Pancreas (tissue), 10 donors: ENCODE measurements at regions not wholly inside any gene's neighbourhood (a gene's known extent, or its start where the extent isn't known, plus 50 kb on each side); places are given as distances from the start of the nearest gene placed in this dataset.

Experiments used
- ATAC-seq, 4 donors: fragments of 200-7000 bp; cut with Tn5 transposase; one replicate each; pipeline versions ENCODE4 v1.8.0 to v1.9.1; 2020; ENCODE audit warnings: mild to moderate bottlenecking in 4 of 4, moderate library complexity in 4 of 4
- DNase-seq, 6 donors: peaks; one replicate each; pipeline ENCODE4 v3.0.0-alpha.2; 2020
- FAIRE-seq: peaks from 2 replicates; lab custom pipeline; 2012; peaks lifted over from hg19 to GRCh38; lab: Jason Lieb, UNC
- H3K27ac ChIP-seq, 4 donors: fragments of 200-600 bp; sonication (generic); 1 replicate in 3 of 4; 2 replicates in 1 of 4; pipeline versions ENCODE4 v1.5.0 to v1.8.0; 2020
- H3K27me3 ChIP-seq, 4 donors: fragments of 200-600 bp; one replicate each; pipeline ENCODE4 v1.8.0; 2021
- H3K36me3 ChIP-seq, 3 donors: fragments of 200-600 bp; sonication (generic) in 1 of 3; one replicate each; pipeline versions ENCODE4 v1.5.0 to v1.8.0; 2020 to 2021
- H3K4me1 ChIP-seq, 3 donors: fragments of 200-600 bp; one replicate each; pipeline ENCODE4 v1.8.0; 2021
- H3K4me3 ChIP-seq, 4 donors: fragments of 200-600 bp; sonication (generic) in 2 of 4; one replicate each; pipeline versions ENCODE4 v1.5.0 to v1.8.0; 2020 to 2021
- H3K9me3 ChIP-seq, 4 donors: fragments of 200-600 bp; one replicate each; pipeline ENCODE4 v1.8.0; 2021
- CTCF ChIP-seq, 4 donors: fragments of 200-600 bp; sonication (generic) in 3 of 4; IDR thresholded peaks; one replicate each; pipeline versions ENCODE4 v1.5.0 to v1.8.0; 2021; ENCODE audit warnings: antibody characterized with exemption in 4 of 4
- WGBS, 2 donors: extraction: QIAGEN DNeasy Blood & Tissue Kit; methylation state at CpG; one replicate each; pipeline ENCODE4 v1.1.7; 2013; 5-methylcytosine and 5-hydroxymethylcytosine counted together
- intact Hi-C, 3 donors: fragments of 100-400 bp; cut with DNase I; formaldehyde crosslinking; loops; one replicate each; pipeline versions ENCODE4 v1.11.1 to v1.14.2; 2022
- donor health status: healthy with polysubstance abuse.
- donor health status: DM: no; HTN: no; CAD: no; lungs with moderate emphysema.
- donor health status: DM: no; HTN: no; CAD: no.
- donor health status: control.
- donor health status: control.
- donor health status: Bipolar disorder and iron deficiency.
- donor health status: DM: yes; HTN: yes; CAD: no.
- donor health status: DM: no; HTN: no; CAD: no.
- donor health status: DM: no; HTN: no; CAD: no.
- donor health status: DM: yes; HTN: yes; CAD: no.

- intact Hi-C loops = no loop called here
- WGBS, 2 donors = 76 to 82% methylated on average over 1 of the region's 1 CpG
Observed at GRCh38 chr18:60040971-60041370, 141.2 kb downstream of the PMAIP1 start.

GRCh38 chr18:60038731-60039130 lies 138.9 kb downstream of the PMAIP1 start:
- TF ChIP-seq CTCF (IDR thresholded peaks at IDR 0.05) = no peak
- Histone ChIP-seq H3K4me3 (no peak overlapping the region), H3K4me1 (no peaks in the 10 kb centered on the region), H3K27ac (no peak overlapping the region), H3K27me3 (no peaks in the 10 kb centered on the region), H3K36me3 (no peaks in the 10 kb centered on the region), H3K9me3 (no peaks in the 10 kb centered on the region)
- DNase-seq (no peak), FAIRE-seq (no peak), ATAC-seq (no peak)
- intact Hi-C loops = no loop called here

More at GRCh38 chr18:60040971-60041370, 141.2 kb downstream of the PMAIP1 start:
- Histone ChIP-seq H3K27me3 (no peaks in the 10 kb centered on the region), H3K36me3 (no peaks in the 10 kb centered on the region), H3K27ac (no peak overlapping the region), H3K9me3 (no peaks in the 10 kb centered on the region), H3K4me3 (no peak overlapping the region), H3K4me1 (no peaks in the 10 kb centered on the region)
- FAIRE-seq (no peak), DNase-seq (no peak), ATAC-seq (no peak)
- TF ChIP-seq CTCF (IDR thresholded peaks at IDR 0.05) = no peak

- TF ChIP-seq CTCF (IDR thresholded peaks at IDR 0.05) = no peak
- Histone ChIP-seq H3K36me3 (no peaks in the 10 kb centered on the region), H3K4me1 (no peaks in the 10 kb centered on the region), H3K4me3 (no peak overlapping the region), H3K27ac (no peak overlapping the region), H3K27me3 (peaks cover 0 to 4% (median 0%) of the 10 kb centered on the region in 4 donors), H3K9me3 (no peaks in the 10 kb centered on the region)
- no peak for ATAC-seq
- 39 to 71% methylated on average over 2 of the region's 2 CpGs for WGBS, 2 donors
- no peak for FAIRE-seq
- DNase-seq = no peak
- intact Hi-C loops = no loop called here
Observed at GRCh38 chr18:60027397-60027796, 127.6 kb downstream of the PMAIP1 start.

- FAIRE-seq = no peak
- H3K36me3 ChIP-seq = no peaks in the 10 kb centered on the region
- no peak for TF ChIP-seq CTCF (IDR thresholded peaks at IDR 0.05)
- peaks cover 0 to 4% (median 0%) of the 10 kb centered on the region in 4 donors for H3K27me3 ChIP-seq
- H3K9me3 ChIP-seq = no peaks in the 10 kb centered on the region
- H3K4me1 ChIP-seq = no peaks in the 10 kb centered on the region
- ATAC-seq = no peak
- intact Hi-C loops = no loop called here
- DNase-seq = no peak
- H3K4me3 ChIP-seq = no peak overlapping the region
- no peak overlapping the region for H3K27ac ChIP-seq
Observed at GRCh38 chr18:60024857-60025256, 125.1 kb downstream of the PMAIP1 start.

GRCh38 chr18:60024345-60024744 lies 124.5 kb downstream of the PMAIP1 start:
- Histone ChIP-seq H3K9me3 (no peaks in the 10 kb centered on the region), H3K36me3 (no peaks in the 10 kb centered on the region), H3K4me3 (no peak overlapping the region), H3K27ac (no peak overlapping the region), H3K4me1 (no peaks in the 10 kb centered on the region), H3K27me3 (peaks cover 0 to 4% (median 0%) of the 10 kb centered on the region in 4 donors)
- ATAC-seq = no peak
- DNase-seq = no peak
- TF ChIP-seq CTCF (IDR thresholded peaks at IDR 0.05) = no peak
- no peak for FAIRE-seq
- 22 to 55% methylated on average over 3 of the region's 3 CpGs for WGBS, 2 donors
- intact Hi-C loops = no loop called here
